ES-I3 (cell line): ENCODE measurements at regions not wholly inside any gene's neighbourhood (a gene's known extent, or its start where the extent isn't known, plus 50 kb on each side); places are given as distances from the start of the nearest gene placed in this dataset.
"Not testable (repeated sequence)": the region's sequence is repeated elsewhere in the genome, so short reads cannot be mapped to it uniquely, and the experiment has no call there.

Experiments used
- H3K36me3 ChIP-seq: 2 replicates; pipeline ENCODE4 v1.6.1; 2013; ENCODE audit warnings: mild to moderate bottlenecking, low read length, control low read depth, moderate library complexity; ENCODE audit not compliant: insufficient read depth
- H3K4me1 ChIP-seq: 2 replicates; pipeline ENCODE4 v1.6.1; 2013; ENCODE audit warnings: mild to moderate bottlenecking, control low read depth, low read length; ENCODE audit not compliant: insufficient read depth
- H3K9ac ChIP-seq: 2 replicates; pipeline ENCODE4 v1.6.1; 2013; ENCODE audit warnings: low read depth, mild to moderate bottlenecking, low read length, moderate library complexity
- H3K9me3 ChIP-seq: 2 replicates; pipeline ENCODE4 v1.6.1; 2013; ENCODE audit warnings: mild to moderate bottlenecking, low read length, moderate library complexity; ENCODE audit not compliant: control insufficient read depth, insufficient read depth

GRCh38 chr2:7437141-7437540 lies 519.9 kb downstream of the RNF144A start:
- no peaks in the 10 kb centered on the region; the same call in 1 of the 2 replicates for H3K36me3 ChIP-seq
- no peaks in the 10 kb centered on the region for H3K4me1 ChIP-seq
- H3K9me3 ChIP-seq, result peaks cover 4% of the 10 kb centered on the region; the same call in 1 of the 2 replicates
- H3K9ac ChIP-seq, result no peak overlapping the region

- Histone ChIP-seq H3K4me1 (no peaks in the 10 kb centered on the region), H3K36me3 (no peaks in the 10 kb centered on the region; the same call in 1 of the 2 replicates), H3K9ac (no peak overlapping the region)
Measured at GRCh38 chr2:7437716-7438632, 520.8 kb downstream of the RNF144A start.

GRCh38 chr2:7438855-7439254 lies 521.6 kb downstream of the RNF144A start:
- H3K36me3 ChIP-seq, result no peaks in the 10 kb centered on the region; the same call in 1 of the 2 replicates
- peaks cover 4% of the 10 kb centered on the region; the same call in 1 of the 2 replicates for H3K9me3 ChIP-seq
- no peaks in the 10 kb centered on the region for H3K4me1 ChIP-seq
- no peak overlapping the region for H3K9ac ChIP-seq

More at GRCh38 chr2:7437716-7438632, 520.8 kb downstream of the RNF144A start:
- H3K9me3 ChIP-seq, result peaks cover 4% of the 10 kb centered on the region; the same call in 1 of the 2 replicates

GRCh38 chr2:7440977-7441376 lies 523.8 kb downstream of the RNF144A start:
- no peaks in the 10 kb centered on the region for H3K36me3 ChIP-seq
- no peaks in the 10 kb centered on the region; the same call in 1 of the 2 replicates for H3K9me3 ChIP-seq
- no peak overlapping the region for H3K9ac ChIP-seq
- no peaks in the 10 kb centered on the region for H3K4me1 ChIP-seq

- H3K4me1 ChIP-seq, H3K9ac ChIP-seq, H3K36me3 ChIP-seq, H3K9me3 ChIP-seq: not testable (repeated sequence)
Measured at GRCh38 chr2:7441841-7442240, 524.6 kb downstream of the RNF144A start.

GRCh38 chr2:7444626-7445025 lies 527.4 kb downstream of the RNF144A start:
- peaks cover 7% of the 10 kb centered on the region; the same call in 1 of the 2 replicates for H3K4me1 ChIP-seq
- H3K9ac ChIP-seq, result no peak overlapping the region
- H3K36me3 ChIP-seq, result no peaks in the 10 kb centered on the region
- H3K9me3 ChIP-seq, result no peaks in the 10 kb centered on the region

GRCh38 chr2:7448578-7449264 lies 531.5 kb downstream of the RNF144A start:
- Histone ChIP-seq H3K9me3 (no peaks in the 10 kb centered on the region), H3K36me3 (no peaks in the 10 kb centered on the region), H3K9ac (no peak overlapping the region), H3K4me1 (peaks cover 14% of the 10 kb centered on the region; the same call in 1 of the 2 replicates)

GRCh38 chr2:7449298-7449697 lies 532.1 kb downstream of the RNF144A start:
- Histone ChIP-seq H3K9me3 (no peaks in the 10 kb centered on the region), H3K4me1 (peaks cover 14% of the 10 kb centered on the region; the same call in 1 of the 2 replicates), H3K36me3 (no peaks in the 10 kb centered on the region), H3K9ac (no peak overlapping the region)

GRCh38 chr2:7450188-7450832 lies 533.1 kb downstream of the RNF144A start:
- Histone ChIP-seq H3K9ac (no peak overlapping the region), H3K36me3 (no peaks in the 10 kb centered on the region)

GRCh38 chr2:7450833-7451190 lies 533.6 kb downstream of the RNF144A start:
- Histone ChIP-seq H3K4me1 (peaks cover 14% of the 10 kb centered on the region; the same call in 1 of the 2 replicates), H3K9me3 (no peaks in the 10 kb centered on the region), H3K9ac (no peak overlapping the region), H3K36me3 (no peaks in the 10 kb centered on the region)

More at GRCh38 chr2:7450188-7450832, 533.1 kb downstream of the RNF144A start:
- peaks cover 14% of the 10 kb centered on the region; the same call in 1 of the 2 replicates for H3K4me1 ChIP-seq
- no peaks in the 10 kb centered on the region for H3K9me3 ChIP-seq

GRCh38 chr2:7452110-7452876 lies 535.1 kb downstream of the RNF144A start:
- no peaks in the 10 kb centered on the region for H3K36me3 ChIP-seq
- no peak overlapping the region for H3K9ac ChIP-seq
- H3K9me3 ChIP-seq, result no peaks in the 10 kb centered on the region
- H3K4me1 ChIP-seq, result peaks cover 14% of the 10 kb centered on the region; the same call in 1 of the 2 replicates

GRCh38 chr2:7454592-7454991 lies 537.4 kb downstream of the RNF144A start:
- peaks cover 6% of the 10 kb centered on the region; the same call in 1 of the 2 replicates for H3K4me1 ChIP-seq
- no peak overlapping the region for H3K9ac ChIP-seq
- no peaks in the 10 kb centered on the region for H3K36me3 ChIP-seq
- H3K9me3 ChIP-seq, result no peaks in the 10 kb centered on the region

- no peaks in the 10 kb centered on the region for H3K36me3 ChIP-seq
- H3K9me3 ChIP-seq, result no peaks in the 10 kb centered on the region
- peaks cover 6% of the 10 kb centered on the region; the same call in 1 of the 2 replicates for H3K4me1 ChIP-seq
- H3K9ac ChIP-seq, result no peak overlapping the region
Measured at GRCh38 chr2:7456762-7457161, 539.5 kb downstream of the RNF144A start.
